ENCODE measurements at regions not wholly inside any gene's neighbourhood (a gene's known extent, or its start where the extent isn't known, plus 50 kb on each side); places are given as distances from the start of the nearest gene placed in this dataset.
"Not testable (repeated sequence)": the region's sequence is repeated elsewhere in the genome, so short reads cannot be mapped to it uniquely, and the experiment has no call there.

DNA sequence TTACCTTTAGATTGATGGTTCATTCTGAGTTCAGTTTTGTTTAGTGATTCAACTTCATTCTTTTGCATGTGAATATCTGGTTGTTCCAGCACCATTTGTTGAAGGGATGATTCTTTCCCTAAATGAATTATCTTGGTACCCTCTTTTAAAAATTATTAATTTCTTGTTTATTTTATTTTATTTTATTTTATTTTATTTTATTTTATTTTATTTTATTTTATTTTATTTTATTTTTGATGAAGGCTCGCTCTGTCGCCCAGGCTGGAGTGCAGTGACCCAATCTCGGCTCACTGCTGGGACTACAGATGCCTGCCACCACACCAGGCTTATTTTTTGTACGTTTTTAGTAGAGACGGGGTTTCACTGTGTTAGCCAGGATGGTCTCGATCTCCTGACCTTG, 141.4 kb upstream of the S1PR3 start:
- H3K27ac ChIP-seq (ENCODE audit: insufficient read depth in 1 of 2, low read depth in 1 of 2, low read length in 2 of 2, poor library complexity in 1 of 2, severe bottlenecking in 2 of 2); DNase-seq; H3K4me3 ChIP-seq (ENCODE audit: control insufficient read depth in 1 of 7, extremely low read depth in 1 of 7, insufficient read depth in 4 of 7, low read depth in 2 of 7, low read length in 6 of 7); POLR2A ChIA-PET; CTCF ChIA-PET; H3K4me1 ChIP-seq (ENCODE audit: control extremely low read depth in 1 of 4, control insufficient read depth in 4 of 4, insufficient read depth in 4 of 4, low read length in 3 of 4); H3K36me3 ChIP-seq (ENCODE audit: control insufficient read depth in 4 of 4, insufficient read depth in 4 of 4, low read length in 3 of 4): not testable (repeated sequence)
- Histone ChIP-seq H3K9me3 (ENCODE audit: control extremely low read depth in 1 of 5, control insufficient read depth in 4 of 5, insufficient read depth in 2 of 5, low read depth in 1 of 5, low read length in 4 of 5) (peaks cover 0 to 32% (median 12%) of the 10 kb centered on the region in 5 experiments), H3K27me3 (replicated peaks in 2 of 5; ENCODE audit: control insufficient read depth in 4 of 5, insufficient read depth in 5 of 5, low read length in 4 of 5) (peaks cover 0 to 60% (median 16%) of the 10 kb centered on the region in 5 experiments)
- 98% methylated on average over 5 of the region's 6 CpGs for WGBS (ENCODE audit: insufficient coverage)

DNA sequence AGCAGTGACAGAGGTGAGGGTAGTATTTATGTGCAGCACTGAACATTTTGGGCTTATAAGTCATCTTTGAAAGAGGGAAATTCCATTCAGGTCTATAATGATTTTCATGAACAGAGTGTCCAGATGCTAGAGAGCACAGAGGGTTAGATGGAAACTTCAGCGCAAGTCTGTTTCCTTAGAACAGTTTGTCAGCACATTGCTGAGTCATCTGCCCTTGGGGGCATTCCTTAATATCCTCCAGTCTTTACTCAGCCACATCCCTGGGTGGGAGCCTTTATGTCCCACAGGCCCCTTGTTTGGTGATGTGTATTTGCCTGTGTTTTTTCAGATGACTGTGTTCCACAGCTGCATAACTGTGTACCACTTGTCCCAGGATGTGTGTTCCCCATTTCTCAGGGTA, 138.5 kb upstream of the S1PR3 start:
- ChIA-PET POLR2A (interaction anchor here (0.5 kb wide), 1 partner anchor 14 kb away, joined by 3 read pairs; no protein-coding TSS in a partner anchor), CTCF (no interaction called here)
- no peaks in the 10 kb centered on the region for H3K36me3 ChIP-seq (ENCODE audit: control insufficient read depth in 4 of 4, insufficient read depth in 4 of 4, low read length in 3 of 4)
- peaks cover 0 to 53% (median 16%) of the 10 kb centered on the region in 5 experiments for H3K27me3 ChIP-seq (replicated peaks in 2 of 5; ENCODE audit: control insufficient read depth in 4 of 5, insufficient read depth in 5 of 5, low read length in 4 of 5)
- DNase-seq, result peak in 2 of 3 donors; percentile 81 to 84
- no peak overlapping the region for H3K27ac ChIP-seq (ENCODE audit: insufficient read depth in 1 of 2, low read depth in 1 of 2, low read length in 2 of 2, poor library complexity in 1 of 2, severe bottlenecking in 2 of 2)
- 0% methylated on average over 1 of the region's 1 CpG for WGBS (ENCODE audit: insufficient coverage)
- no peak overlapping the region for H3K4me3 ChIP-seq (ENCODE audit: control insufficient read depth in 1 of 7, extremely low read depth in 1 of 7, insufficient read depth in 4 of 7, low read depth in 2 of 7, low read length in 6 of 7)
- H3K9me3 ChIP-seq (ENCODE audit: control extremely low read depth in 1 of 5, control insufficient read depth in 4 of 5, insufficient read depth in 2 of 5, low read depth in 1 of 5, low read length in 4 of 5), result peaks cover 4 to 36% (median 7%) of the 10 kb centered on the region in 5 experiments
- peaks cover 0 to 3% (median 0%) of the 10 kb centered on the region in 4 experiments for H3K4me1 ChIP-seq (ENCODE audit: control extremely low read depth in 1 of 4, control insufficient read depth in 4 of 4, insufficient read depth in 4 of 4, low read length in 3 of 4)

DNA sequence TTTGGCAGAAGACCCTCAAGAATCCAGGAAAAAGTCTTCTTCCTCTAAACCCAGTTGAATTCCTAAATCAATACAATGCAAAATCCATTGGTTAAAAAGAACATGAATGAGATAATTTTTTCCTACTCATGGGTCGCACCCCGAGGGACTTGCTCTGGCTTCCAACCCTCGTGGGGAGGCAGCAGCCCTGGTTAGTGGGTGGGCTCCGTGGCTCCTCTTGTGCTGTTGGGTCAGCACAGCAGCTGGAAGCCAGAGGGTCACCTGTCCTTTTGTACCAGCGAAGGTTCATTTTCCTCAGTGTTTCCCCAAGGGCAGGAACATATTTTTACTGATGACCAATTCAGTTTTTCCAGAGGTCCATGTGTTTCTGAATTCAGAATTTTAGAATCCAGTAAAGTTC, 120.6 kb upstream of the S1PR3 start:
- no peak overlapping the region for H3K27ac ChIP-seq (ENCODE audit: insufficient read depth in 1 of 2, low read depth in 1 of 2, low read length in 2 of 2, poor library complexity in 1 of 2, severe bottlenecking in 2 of 2)
- ChIA-PET POLR2A (no interaction called here), CTCF (interaction anchor here (1.2 kb wide), 1 partner anchor 12 kb away, joined by 3 read pairs; no protein-coding TSS in a partner anchor)
- H3K27me3 ChIP-seq (replicated peaks in 2 of 5; ENCODE audit: control insufficient read depth in 4 of 5, insufficient read depth in 5 of 5, low read length in 4 of 5), result peaks cover 0 to 45% (median 11%) of the 10 kb centered on the region in 5 experiments
- no peak overlapping the region for H3K4me3 ChIP-seq (ENCODE audit: control insufficient read depth in 1 of 7, extremely low read depth in 1 of 7, insufficient read depth in 4 of 7, low read depth in 2 of 7, low read length in 6 of 7)
- no peaks in the 10 kb centered on the region for H3K36me3 ChIP-seq (ENCODE audit: control insufficient read depth in 4 of 4, insufficient read depth in 4 of 4, low read length in 3 of 4)
- H3K9me3 ChIP-seq (ENCODE audit: control extremely low read depth in 1 of 5, control insufficient read depth in 4 of 5, insufficient read depth in 2 of 5, low read depth in 1 of 5, low read length in 4 of 5), result peaks cover 0 to 18% (median 0%) of the 10 kb centered on the region in 5 experiments
- no peaks in the 10 kb centered on the region for H3K4me1 ChIP-seq (ENCODE audit: control extremely low read depth in 1 of 4, control insufficient read depth in 4 of 4, insufficient read depth in 4 of 4, low read length in 3 of 4)
- DNase-seq, result no peak
- WGBS (ENCODE audit: insufficient coverage), result 93% methylated on average over 5 of the region's 5 CpGs

DNA sequence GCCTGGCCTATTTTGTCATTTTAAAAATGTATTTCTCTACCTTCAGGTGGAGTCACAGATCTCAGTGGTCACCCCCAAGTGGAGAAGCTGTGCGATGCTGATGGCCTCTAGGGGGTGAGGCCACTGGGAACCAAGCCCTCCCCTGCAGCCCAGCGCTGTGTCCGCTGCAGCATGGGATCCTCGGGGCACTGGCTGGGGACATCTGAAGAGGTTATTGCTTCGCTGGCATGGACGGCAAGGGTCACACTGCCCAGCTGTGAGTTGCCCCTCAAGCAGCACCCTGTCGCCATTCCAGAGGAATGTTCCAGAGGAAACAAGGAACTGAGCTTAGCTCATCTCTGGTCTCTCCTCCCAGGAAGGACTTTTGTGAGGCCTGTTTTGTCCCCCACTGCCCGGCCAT, 119.6 kb upstream of the S1PR3 start:
- no peak for DNase-seq
- no peak overlapping the region for H3K4me3 ChIP-seq (ENCODE audit: control insufficient read depth in 1 of 7, extremely low read depth in 1 of 7, insufficient read depth in 4 of 7, low read depth in 2 of 7, low read length in 6 of 7)
- CTCF ChIA-PET, result no interaction called here
- no peaks in the 10 kb centered on the region for H3K36me3 ChIP-seq (ENCODE audit: control insufficient read depth in 4 of 4, insufficient read depth in 4 of 4, low read length in 3 of 4)
- peaks cover 0 to 45% (median 9%) of the 10 kb centered on the region in 5 experiments for H3K27me3 ChIP-seq (replicated peaks in 2 of 5; ENCODE audit: control insufficient read depth in 4 of 5, insufficient read depth in 5 of 5, low read length in 4 of 5)
- no peaks in the 10 kb centered on the region for H3K4me1 ChIP-seq (ENCODE audit: control extremely low read depth in 1 of 4, control insufficient read depth in 4 of 4, insufficient read depth in 4 of 4, low read length in 3 of 4)
- no peak overlapping the region for H3K27ac ChIP-seq (ENCODE audit: insufficient read depth in 1 of 2, low read depth in 1 of 2, low read length in 2 of 2, poor library complexity in 1 of 2, severe bottlenecking in 2 of 2)
- POLR2A ChIA-PET, result no interaction called here
- H3K9me3 ChIP-seq (ENCODE audit: control extremely low read depth in 1 of 5, control insufficient read depth in 4 of 5, insufficient read depth in 2 of 5, low read depth in 1 of 5, low read length in 4 of 5), result peaks cover 0 to 16% (median 0%) of the 10 kb centered on the region in 5 experiments
- WGBS (ENCODE audit: insufficient coverage), result 97% methylated on average over 8 of the region's 8 CpGs

DNA sequence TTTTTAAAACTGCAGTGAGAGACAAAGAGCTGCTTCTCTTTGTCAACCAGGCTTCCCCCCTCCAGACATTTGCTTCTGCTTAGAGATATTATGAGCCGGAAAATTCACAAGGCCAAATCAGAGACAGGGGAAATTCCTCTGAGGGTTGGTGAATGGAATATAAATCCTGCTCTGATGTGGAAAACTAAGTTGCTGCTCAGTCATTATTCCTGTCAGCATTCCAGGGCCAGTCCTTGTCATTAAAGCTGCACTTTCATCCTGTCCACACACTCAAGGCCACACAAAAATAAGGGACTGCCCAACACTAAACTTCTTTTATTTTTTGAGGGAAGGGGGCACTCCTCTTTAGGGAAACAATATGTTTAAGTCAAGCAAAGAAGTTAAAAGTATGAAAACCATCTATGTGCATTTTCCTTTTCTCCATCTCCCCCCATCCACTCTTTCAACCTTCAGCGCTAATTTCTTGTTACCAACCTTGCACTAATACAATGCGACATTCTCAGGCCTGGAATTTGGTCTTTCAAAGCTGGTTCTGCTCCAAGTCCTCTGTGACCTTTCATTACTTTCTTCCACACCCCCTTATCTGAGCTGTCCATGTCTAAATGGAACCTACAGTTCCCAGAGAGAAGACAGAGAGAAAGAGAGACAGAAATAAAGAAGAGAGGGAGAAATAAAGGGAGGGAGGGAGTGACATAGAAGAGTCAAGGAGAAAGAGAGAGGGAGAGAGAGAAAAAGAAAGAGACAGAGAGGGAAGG, 118.9 kb upstream of the S1PR3 start:
- WGBS (ENCODE audit: insufficient coverage), result 86% methylated on average over 2 of the region's 3 CpGs
- no peak overlapping the region for H3K4me3 ChIP-seq (ENCODE audit: control insufficient read depth in 1 of 7, extremely low read depth in 1 of 7, insufficient read depth in 4 of 7, low read depth in 2 of 7, low read length in 6 of 7)
- no peak for DNase-seq
- H3K27ac ChIP-seq (ENCODE audit: insufficient read depth in 1 of 2, low read depth in 1 of 2, low read length in 2 of 2, poor library complexity in 1 of 2, severe bottlenecking in 2 of 2), result no peak overlapping the region
- H3K4me1 ChIP-seq (ENCODE audit: control extremely low read depth in 1 of 4, control insufficient read depth in 4 of 4, insufficient read depth in 4 of 4, low read length in 3 of 4), result no peaks in the 10 kb centered on the region
- ChIA-PET CTCF (no interaction called here), POLR2A (no interaction called here)
- no peaks in the 10 kb centered on the region for H3K36me3 ChIP-seq (ENCODE audit: control insufficient read depth in 4 of 4, insufficient read depth in 4 of 4, low read length in 3 of 4)
- peaks cover 0 to 14% (median 0%) of the 10 kb centered on the region in 5 experiments for H3K9me3 ChIP-seq (ENCODE audit: control extremely low read depth in 1 of 5, control insufficient read depth in 4 of 5, insufficient read depth in 2 of 5, low read depth in 1 of 5, low read length in 4 of 5)
- H3K27me3 ChIP-seq (replicated peaks in 2 of 5; ENCODE audit: control insufficient read depth in 4 of 5, insufficient read depth in 5 of 5, low read length in 4 of 5), result peaks cover 0 to 44% (median 9%) of the 10 kb centered on the region in 5 experiments

DNA sequence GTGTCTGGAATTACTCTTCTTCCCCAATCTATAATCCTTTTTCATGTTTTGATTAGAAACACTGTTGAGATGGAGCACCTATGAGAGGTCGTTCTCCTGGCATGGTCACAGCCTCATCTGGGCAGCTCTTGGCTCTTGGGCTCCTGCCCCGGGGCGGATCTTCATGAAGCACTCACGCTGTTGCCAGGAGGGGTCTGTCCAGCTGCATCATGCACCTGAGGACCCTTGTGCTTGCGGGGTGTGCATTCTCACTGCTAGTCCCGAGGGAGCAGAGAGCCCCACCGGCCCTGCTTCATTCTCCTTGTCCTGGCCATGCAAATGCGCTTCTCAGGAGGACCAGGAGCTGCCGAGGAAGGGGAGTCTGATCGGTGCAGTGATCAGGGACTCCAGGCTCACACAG, 117.6 kb upstream of the S1PR3 start:
- no peaks in the 10 kb centered on the region for H3K4me1 ChIP-seq (ENCODE audit: control extremely low read depth in 1 of 4, control insufficient read depth in 4 of 4, insufficient read depth in 4 of 4, low read length in 3 of 4)
- WGBS (ENCODE audit: insufficient coverage), result 85% methylated on average over 10 of the region's 10 CpGs
- H3K4me3 ChIP-seq (ENCODE audit: control insufficient read depth in 1 of 7, extremely low read depth in 1 of 7, insufficient read depth in 4 of 7, low read depth in 2 of 7, low read length in 6 of 7), result no peak overlapping the region
- ChIA-PET POLR2A (no interaction called here), CTCF (no interaction called here)
- H3K27ac ChIP-seq (ENCODE audit: insufficient read depth in 1 of 2, low read depth in 1 of 2, low read length in 2 of 2, poor library complexity in 1 of 2, severe bottlenecking in 2 of 2), result no peak overlapping the region
- no peaks in the 10 kb centered on the region for H3K36me3 ChIP-seq (ENCODE audit: control insufficient read depth in 4 of 4, insufficient read depth in 4 of 4, low read length in 3 of 4)
- H3K27me3 ChIP-seq (replicated peaks in 2 of 5; ENCODE audit: control insufficient read depth in 4 of 5, insufficient read depth in 5 of 5, low read length in 4 of 5), result peaks cover 0 to 53% (median 9%) of the 10 kb centered on the region in 5 experiments
- H3K9me3 ChIP-seq (ENCODE audit: control extremely low read depth in 1 of 5, control insufficient read depth in 4 of 5, insufficient read depth in 2 of 5, low read depth in 1 of 5, low read length in 4 of 5), result peaks cover 0 to 7% (median 1%) of the 10 kb centered on the region in 5 experiments
- no peak for DNase-seq

DNA sequence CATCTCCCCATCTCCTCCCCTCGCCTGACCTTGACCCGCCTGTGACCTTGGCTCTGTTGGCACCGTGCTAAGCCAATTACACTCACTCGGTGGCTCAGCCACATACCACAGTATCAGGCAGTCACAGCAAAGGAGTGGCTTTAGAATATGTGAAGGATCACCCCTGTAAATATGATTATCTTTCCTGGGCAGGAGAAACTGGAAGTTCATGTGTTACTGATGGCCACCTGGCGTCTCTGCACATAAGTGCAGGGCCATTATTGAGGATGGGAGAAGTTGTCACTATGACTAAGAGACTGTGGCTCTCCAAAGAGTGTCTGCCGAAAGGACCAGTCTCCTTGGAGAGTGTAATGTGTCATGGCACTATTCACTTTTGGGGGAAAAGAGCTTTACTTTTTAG, 116.9 kb upstream of the S1PR3 start:
- peak in 2 of 3 donors; percentile 1 for DNase-seq
- Histone ChIP-seq H3K27ac (ENCODE audit: insufficient read depth in 1 of 2, low read depth in 1 of 2, low read length in 2 of 2, poor library complexity in 1 of 2, severe bottlenecking in 2 of 2) (no peak overlapping the region), H3K27me3 (replicated peaks in 2 of 5; ENCODE audit: control insufficient read depth in 4 of 5, insufficient read depth in 5 of 5, low read length in 4 of 5) (peaks cover 0 to 58% (median 9%) of the 10 kb centered on the region in 5 experiments), H3K4me3 (ENCODE audit: control insufficient read depth in 1 of 7, extremely low read depth in 1 of 7, insufficient read depth in 4 of 7, low read depth in 2 of 7, low read length in 6 of 7) (no peak overlapping the region), H3K4me1 (ENCODE audit: control extremely low read depth in 1 of 4, control insufficient read depth in 4 of 4, insufficient read depth in 4 of 4, low read length in 3 of 4) (no peaks in the 10 kb centered on the region), H3K9me3 (ENCODE audit: control extremely low read depth in 1 of 5, control insufficient read depth in 4 of 5, insufficient read depth in 2 of 5, low read depth in 1 of 5, low read length in 4 of 5) (peaks cover 0 to 2% (median 1%) of the 10 kb centered on the region in 5 experiments), H3K36me3 (ENCODE audit: control insufficient read depth in 4 of 4, insufficient read depth in 4 of 4, low read length in 3 of 4) (no peaks in the 10 kb centered on the region)
- ChIA-PET POLR2A (no interaction called here), CTCF (no interaction called here)
- 87% methylated on average over 6 of the region's 6 CpGs for WGBS (ENCODE audit: insufficient coverage)
